ENCODE measurements at regions not wholly inside any gene's neighbourhood (a gene's known extent, or its start where the extent isn't known, plus 50 kb on each side); places are given as distances from the start of the nearest gene placed in this dataset.

DNA sequence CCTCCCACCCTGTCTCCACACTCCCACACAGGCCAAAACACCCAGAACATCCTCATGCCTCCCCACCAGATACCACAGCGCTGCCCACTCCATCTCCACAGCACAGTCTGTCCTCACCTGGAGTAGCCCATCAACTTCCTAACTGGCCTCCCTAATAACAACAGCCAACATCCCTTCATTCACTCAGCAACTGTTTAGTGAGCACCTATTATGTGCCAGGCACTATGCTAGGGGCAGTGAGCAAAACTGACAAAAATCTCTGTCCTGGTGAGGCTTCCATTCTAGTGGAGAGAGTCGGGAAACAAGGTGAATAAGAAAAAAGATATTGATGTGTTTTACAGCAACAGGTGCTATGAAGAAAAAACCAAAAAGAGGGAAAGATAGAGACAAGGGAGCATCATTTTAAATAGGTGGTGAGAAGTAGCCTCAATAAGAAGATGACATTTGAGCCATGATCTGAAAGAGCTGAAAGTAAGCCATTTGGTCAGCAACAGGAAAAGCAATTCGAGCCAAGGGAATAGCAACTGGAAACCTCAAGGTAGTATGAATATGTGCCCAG is 523.9 kb downstream of the SHQ1 start:
- TF ChIP-seq, protein P1, sequence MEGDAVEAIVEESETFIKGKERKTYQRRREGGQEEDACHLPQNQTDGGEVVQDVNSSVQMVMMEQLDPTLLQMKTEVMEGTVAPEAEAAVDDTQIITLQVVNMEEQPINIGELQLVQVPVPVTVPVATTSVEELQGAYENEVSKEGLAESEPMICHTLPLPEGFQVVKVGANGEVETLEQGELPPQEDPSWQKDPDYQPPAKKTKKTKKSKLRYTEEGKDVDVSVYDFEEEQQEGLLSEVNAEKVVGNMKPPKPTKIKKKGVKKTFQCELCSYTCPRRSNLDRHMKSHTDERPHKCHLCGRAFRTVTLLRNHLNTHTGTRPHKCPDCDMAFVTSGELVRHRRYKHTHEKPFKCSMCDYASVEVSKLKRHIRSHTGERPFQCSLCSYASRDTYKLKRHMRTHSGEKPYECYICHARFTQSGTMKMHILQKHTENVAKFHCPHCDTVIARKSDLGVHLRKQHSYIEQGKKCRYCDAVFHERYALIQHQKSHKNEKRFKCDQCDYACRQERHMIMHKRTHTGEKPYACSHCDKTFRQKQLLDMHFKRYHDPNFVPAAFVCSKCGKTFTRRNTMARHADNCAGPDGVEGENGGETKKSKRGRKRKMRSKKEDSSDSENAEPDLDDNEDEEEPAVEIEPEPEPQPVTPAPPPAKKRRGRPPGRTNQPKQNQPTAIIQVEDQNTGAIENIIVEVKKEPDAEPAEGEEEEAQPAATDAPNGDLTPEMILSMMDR (IDR thresholded peaks at IDR 0.05), result no peak
- no peak overlapping the region for H3K4me3 Mint-ChIP-seq
- no peak overlapping the region for H3K27ac Mint-ChIP-seq
- DNase-seq (no peak), ATAC-seq (no peak)
- H3K27ac ChIP-seq (ENCODE audit: low read length), result no peak overlapping the region
- H3K9me3 Mint-ChIP-seq, result peaks cover 0 to 3% of the 10 kb centered on the region in 2 donors
- no peaks in the 10 kb centered on the region for H3K4me1 ChIP-seq (ENCODE audit: control insufficient read depth, insufficient read depth, low read length)
- H3K9me3 ChIP-seq (ENCODE audit: control insufficient read depth, insufficient read depth, low read length), result no peaks in the 10 kb centered on the region
- WGBS (ENCODE audit: insufficient coverage), result 84% methylated on average over 3 of the region's 3 CpGs
- no peaks in the 10 kb centered on the region for H3K27me3 ChIP-seq (ENCODE audit: control insufficient read depth, insufficient read depth, low read length)
- intact Hi-C loops (cut with micrococcal nuclease), result no loop called here
- no peak overlapping the region for H3K4me3 ChIP-seq (ENCODE audit: low read length)
- H3K36me3 ChIP-seq (ENCODE audit: control insufficient read depth, insufficient read depth, low read length), result no peaks in the 10 kb centered on the region
- no peaks in the 10 kb centered on the region for H3K4me1 Mint-ChIP-seq
- H3K36me3 Mint-ChIP-seq, result no peaks in the 10 kb centered on the region
- H3K27me3 Mint-ChIP-seq (ENCODE audit: low read depth in 2 of 2), result peaks cover 6 to 10% of the 10 kb centered on the region in 2 donors

DNA sequence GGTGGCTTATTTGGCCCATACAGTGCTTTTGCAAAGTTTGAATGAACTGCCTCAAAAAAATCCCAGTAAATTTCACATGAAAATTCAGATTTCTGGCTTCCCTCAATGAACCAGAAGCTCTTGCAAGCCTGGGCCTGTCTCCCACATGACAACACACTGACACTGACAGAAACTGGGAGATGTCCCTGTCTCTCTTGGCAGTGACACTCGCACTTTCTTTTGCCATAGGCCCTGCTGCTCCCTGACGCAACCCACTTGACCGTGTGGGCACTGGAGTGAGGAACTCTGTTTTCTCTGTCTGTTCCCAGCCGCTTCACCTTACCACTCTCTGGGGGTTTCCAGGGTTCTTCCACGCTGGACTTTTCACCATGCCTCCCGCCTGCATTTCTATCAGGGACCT is 524.5 kb downstream of the SHQ1 start:
- H3K27me3 ChIP-seq (ENCODE audit: control insufficient read depth, insufficient read depth, low read length), result no peaks in the 10 kb centered on the region
- Mint-ChIP-seq H3K27me3 (ENCODE audit: low read depth in 2 of 2) (peaks cover 6 to 10% of the 10 kb centered on the region in 2 donors), H3K36me3 (no peaks in the 10 kb centered on the region), H3K9me3 (peaks cover 0 to 3% of the 10 kb centered on the region in 2 donors), H3K4me1 (no peaks in the 10 kb centered on the region), H3K27ac (no peak overlapping the region), H3K4me3 (no peak overlapping the region)
- WGBS (ENCODE audit: insufficient coverage), result 95% methylated on average over 6 of the region's 6 CpGs
- DNase-seq (no peak), ATAC-seq (no peak)
- intact Hi-C loops (cut with micrococcal nuclease), result no loop called here
- TF ChIP-seq, protein P1 (IDR thresholded peaks at IDR 0.05), result no peak
- no peak overlapping the region for H3K27ac ChIP-seq (ENCODE audit: low read length)
- no peaks in the 10 kb centered on the region for H3K36me3 ChIP-seq (ENCODE audit: control insufficient read depth, insufficient read depth, low read length)
- H3K4me3 ChIP-seq (ENCODE audit: low read length), result no peak overlapping the region
- no peaks in the 10 kb centered on the region for H3K9me3 ChIP-seq (ENCODE audit: control insufficient read depth, insufficient read depth, low read length)
- no peaks in the 10 kb centered on the region for H3K4me1 ChIP-seq (ENCODE audit: control insufficient read depth, insufficient read depth, low read length)

DNA sequence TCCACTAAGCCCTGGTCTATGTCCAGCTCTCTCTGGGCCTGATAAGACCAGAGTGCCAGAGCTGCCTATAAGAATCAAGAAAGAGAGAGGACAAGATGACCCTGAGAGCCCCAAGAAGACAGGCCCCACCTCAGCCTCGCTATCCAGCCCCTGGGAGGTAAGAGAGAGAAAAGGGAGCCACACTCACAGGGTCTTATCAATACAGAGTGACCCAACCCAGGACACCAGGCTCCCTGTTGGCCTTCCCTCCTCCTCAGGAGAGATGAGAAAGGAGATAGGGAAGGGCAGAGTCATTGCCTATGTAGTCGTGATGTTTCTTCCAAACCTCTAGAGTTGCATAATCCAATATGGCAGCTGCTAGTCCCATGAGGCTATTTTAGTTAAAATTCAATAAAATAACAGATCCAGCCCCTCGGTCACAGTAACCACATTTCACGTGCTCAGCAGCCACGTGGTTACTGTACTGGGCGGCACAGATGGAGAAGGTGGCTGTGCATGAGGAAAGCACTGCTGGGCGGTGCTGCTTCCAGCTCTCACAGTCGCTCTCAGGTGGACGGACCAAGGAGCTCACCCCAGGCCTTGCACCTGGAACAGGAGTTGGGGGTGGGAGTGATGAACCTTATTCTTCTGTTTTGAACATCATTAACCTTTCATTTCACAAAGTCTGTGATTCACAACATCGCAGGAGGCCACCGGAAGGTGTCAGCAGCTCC is 525.8 kb downstream of the SHQ1 start:
- Histone ChIP-seq H3K9me3 (ENCODE audit: control insufficient read depth, insufficient read depth, low read length) (no peaks in the 10 kb centered on the region), H3K27me3 (ENCODE audit: control insufficient read depth, insufficient read depth, low read length) (no peaks in the 10 kb centered on the region), H3K4me1 (ENCODE audit: control insufficient read depth, insufficient read depth, low read length) (no peaks in the 10 kb centered on the region), H3K4me3 (ENCODE audit: low read length) (no peak overlapping the region), H3K36me3 (ENCODE audit: control insufficient read depth, insufficient read depth, low read length) (no peaks in the 10 kb centered on the region), H3K27ac (ENCODE audit: low read length) (no peak overlapping the region)
- Mint-ChIP-seq H3K4me3 (no peak overlapping the region), H3K36me3 (no peaks in the 10 kb centered on the region), H3K4me1 (no peaks in the 10 kb centered on the region), H3K27ac (no peak overlapping the region), H3K27me3 (ENCODE audit: low read depth in 2 of 2) (peaks cover 0 to 3% of the 10 kb centered on the region in 2 donors), H3K9me3 (peaks cover 0 to 3% of the 10 kb centered on the region in 2 donors)
- intact Hi-C loops (cut with micrococcal nuclease), result no loop called here
- WGBS (ENCODE audit: insufficient coverage), result 80% methylated on average over 11 of the region's 11 CpGs
- TF ChIP-seq, protein P1 (IDR thresholded peaks at IDR 0.05), result no peak
- DNase-seq (no peak), ATAC-seq (no peak)

DNA sequence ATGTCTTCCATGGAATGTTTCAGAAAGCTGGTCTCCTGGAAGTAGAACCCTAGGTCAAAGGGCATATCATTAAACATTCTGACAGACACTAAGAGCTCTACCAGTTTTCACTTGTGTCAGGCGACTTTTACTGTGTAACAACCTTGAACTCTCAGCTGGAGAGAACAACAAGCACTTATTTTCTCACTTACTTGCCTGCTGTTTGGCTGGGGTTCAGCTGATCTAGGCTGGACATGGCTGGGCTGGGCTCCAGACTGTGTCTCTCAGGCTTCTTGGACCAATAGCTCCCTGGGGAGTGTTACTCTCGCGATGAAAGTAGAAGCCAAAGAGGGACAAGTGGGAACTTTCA is 527.3 kb downstream of the SHQ1 start:
- H3K27me3 ChIP-seq (ENCODE audit: control insufficient read depth, insufficient read depth, low read length), result no peaks in the 10 kb centered on the region
- no peak overlapping the region for H3K27ac ChIP-seq (ENCODE audit: low read length)
- Mint-ChIP-seq H3K4me3 (no peak overlapping the region), H3K36me3 (no peaks in the 10 kb centered on the region), H3K4me1 (no peaks in the 10 kb centered on the region), H3K27ac (no peak overlapping the region), H3K9me3 (no peaks in the 10 kb centered on the region), H3K27me3 (ENCODE audit: low read depth in 2 of 2) (no peaks in the 10 kb centered on the region)
- H3K4me3 ChIP-seq (ENCODE audit: low read length), result no peak overlapping the region
- intact Hi-C loops (cut with micrococcal nuclease), result no loop called here
- DNase-seq, result no peak
- WGBS (ENCODE audit: insufficient coverage), result 96% methylated on average over 3 of the region's 3 CpGs
- no peak for ATAC-seq
- TF ChIP-seq, protein P1 (IDR thresholded peaks at IDR 0.05), result no peak
- no peaks in the 10 kb centered on the region for H3K4me1 ChIP-seq (ENCODE audit: control insufficient read depth, insufficient read depth, low read length)
- no peaks in the 10 kb centered on the region for H3K9me3 ChIP-seq (ENCODE audit: control insufficient read depth, insufficient read depth, low read length)
- H3K36me3 ChIP-seq (ENCODE audit: control insufficient read depth, insufficient read depth, low read length), result no peaks in the 10 kb centered on the region
